ENCODE measurements at regions not wholly inside any gene's neighbourhood (a gene's known extent, or its start where the extent isn't known, plus 50 kb on each side); places are given as distances from the start of the nearest gene placed in this dataset.
"Not testable (repeated sequence)": the region's sequence is repeated elsewhere in the genome, so short reads cannot be mapped to it uniquely, and the experiment has no call there.

GRCh38 chr1:173300061-173301044 is 93.2 kb upstream of the TNFSF4 start:
- DNase-seq (ENCODE audit: low read depth in 3 of 3, low spot score in 1 of 3) = no peak

- DNase-seq (ENCODE audit: low read depth in 3 of 3, low spot score in 1 of 3) = no peak
Observed at GRCh38 chr1:173301507-173301906, 94.4 kb upstream of the TNFSF4 start.

- DNase-seq (ENCODE audit: low read depth in 3 of 3, low spot score in 1 of 3) = no peak
Observed at GRCh38 chr1:173302366-173302765, 95.2 kb upstream of the TNFSF4 start.

- no peak for DNase-seq (ENCODE audit: low read depth in 3 of 3, low spot score in 1 of 3)
Observed at GRCh38 chr1:173302890-173303829, 96.0 kb upstream of the TNFSF4 start.

GRCh38 chr1:173303984-173304383 is 96.9 kb upstream of the TNFSF4 start:
- no peak for DNase-seq (ENCODE audit: low read depth in 3 of 3, low spot score in 1 of 3)

- no peak for DNase-seq (ENCODE audit: low read depth in 3 of 3, low spot score in 1 of 3)
Observed at GRCh38 chr1:173304529-173305227, 97.5 kb upstream of the TNFSF4 start.

- DNase-seq (ENCODE audit: low read depth in 3 of 3, low spot score in 1 of 3) = no peak
Observed at GRCh38 chr1:173307845-173308244, 100.7 kb upstream of the TNFSF4 start.

GRCh38 chr1:173314656-173315055 is 107.5 kb upstream of the TNFSF4 start:
- DNase-seq (ENCODE audit: low read depth in 3 of 3, low spot score in 1 of 3) = no peak

GRCh38 chr1:173315296-173315695 is 108.2 kb upstream of the TNFSF4 start:
- DNase-seq (ENCODE audit: low read depth in 3 of 3, low spot score in 1 of 3) = no peak

- no peak for DNase-seq (ENCODE audit: low read depth in 3 of 3, low spot score in 1 of 3)
Observed at GRCh38 chr1:173318788-173319187, 111.7 kb upstream of the TNFSF4 start.

- not testable (repeated sequence) for DNase-seq (ENCODE audit: low read depth in 3 of 3, low spot score in 1 of 3)
Observed at GRCh38 chr1:173324352-173324751, 117.2 kb upstream of the TNFSF4 start.

GRCh38 chr1:173327987-173328386 is 120.9 kb upstream of the TNFSF4 start:
- DNase-seq (ENCODE audit: low read depth in 3 of 3, low spot score in 1 of 3) = not testable (repeated sequence)

GRCh38 chr1:173328961-173329360 is 121.8 kb upstream of the TNFSF4 start:
- DNase-seq (ENCODE audit: low read depth in 3 of 3, low spot score in 1 of 3) = no peak

- DNase-seq (ENCODE audit: low read depth in 3 of 3, low spot score in 1 of 3) = no peak
Observed at GRCh38 chr1:173329726-173330125, 122.6 kb upstream of the TNFSF4 start.

- no peak for DNase-seq (ENCODE audit: low read depth in 3 of 3, low spot score in 1 of 3)
Observed at GRCh38 chr1:173330149-173330951, 123.2 kb upstream of the TNFSF4 start.

- DNase-seq (ENCODE audit: low read depth in 3 of 3, low spot score in 1 of 3) = not testable (repeated sequence)
Observed at GRCh38 chr1:173330952-173331548, 123.9 kb upstream of the TNFSF4 start.

- DNase-seq (ENCODE audit: low read depth in 3 of 3, low spot score in 1 of 3) = no peak
Observed at GRCh38 chr1:173332026-173332425, 124.9 kb upstream of the TNFSF4 start.

- DNase-seq (ENCODE audit: low read depth in 3 of 3, low spot score in 1 of 3) = no peak
Observed at GRCh38 chr1:173333581-173333980, 126.5 kb upstream of the TNFSF4 start.

GRCh38 chr1:173337126-173337525 is 130.0 kb upstream of the TNFSF4 start:
- no peak for DNase-seq (ENCODE audit: low read depth in 3 of 3, low spot score in 1 of 3)

- no peak for DNase-seq (ENCODE audit: low read depth in 3 of 3, low spot score in 1 of 3)
Observed at GRCh38 chr1:173341307-173341706, 134.2 kb upstream of the TNFSF4 start.
